SKM-1 (cell line): ENCODE measurements at regions not wholly inside any gene's neighbourhood (a gene's known extent, or its start where the extent isn't known, plus 50 kb on each side); places are given as distances from the start of the nearest gene placed in this dataset.

Source experiments
- DNase-seq: peaks from one replicate; lab custom pipeline; 2025; ENCODE audit not compliant: unreplicated experiment; lab: John Stamatoyannopoulos, UW

GRCh38 chr2:7452110-7452876 lies 535.1 kb downstream of the RNF144A start:
- DNase-seq, result no peak

- DNase-seq, result no peak
Observed at GRCh38 chr2:7454592-7454991, 537.4 kb downstream of the RNF144A start.

DNA sequence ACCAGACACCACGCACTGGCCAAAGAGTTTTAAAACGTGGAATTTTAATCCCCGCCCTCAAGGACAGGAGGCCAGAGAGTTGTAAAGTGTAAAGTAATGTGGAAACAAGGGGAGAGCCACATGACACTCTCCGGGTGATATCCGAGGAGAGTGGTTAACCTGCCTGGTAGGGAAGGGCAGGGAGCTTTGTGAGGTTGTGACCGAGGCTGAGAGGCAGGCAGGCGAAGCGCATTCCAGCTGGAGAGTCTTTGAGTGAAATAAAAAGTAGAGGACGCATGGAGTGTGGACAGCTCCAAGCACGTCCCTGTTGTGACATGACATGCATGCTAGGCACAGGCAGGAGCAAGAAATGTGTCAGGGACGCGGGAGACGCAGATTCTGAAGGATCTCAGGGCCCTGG lies 539.5 kb downstream of the RNF144A start:
- no peak for DNase-seq

DNA sequence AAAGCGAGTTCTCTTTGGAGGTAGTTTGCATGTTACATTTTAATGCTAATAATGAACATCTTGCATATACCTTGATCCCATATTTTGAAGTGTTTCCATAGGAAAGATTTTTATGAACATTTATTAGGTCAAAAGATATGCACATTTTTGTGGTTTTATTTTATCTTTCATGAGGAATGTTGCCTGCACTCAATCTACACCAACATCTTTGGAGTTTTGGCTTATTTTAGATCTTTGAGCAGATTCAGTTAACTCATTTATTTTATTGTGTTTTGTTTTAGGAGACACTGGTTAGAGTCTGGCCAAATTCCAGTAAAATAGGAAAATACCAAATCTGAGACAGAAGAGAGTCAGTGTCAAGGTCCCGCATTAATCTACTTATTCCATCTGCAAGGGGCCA lies 540.9 kb downstream of the RNF144A start:
- DNase-seq, result no peak

- no peak for DNase-seq
Observed at GRCh38 chr2:7467782-7468447, 550.7 kb downstream of the RNF144A start.

GRCh38 chr2:7468448-7468828 lies 551.2 kb downstream of the RNF144A start:
- no peak for DNase-seq

DNA sequence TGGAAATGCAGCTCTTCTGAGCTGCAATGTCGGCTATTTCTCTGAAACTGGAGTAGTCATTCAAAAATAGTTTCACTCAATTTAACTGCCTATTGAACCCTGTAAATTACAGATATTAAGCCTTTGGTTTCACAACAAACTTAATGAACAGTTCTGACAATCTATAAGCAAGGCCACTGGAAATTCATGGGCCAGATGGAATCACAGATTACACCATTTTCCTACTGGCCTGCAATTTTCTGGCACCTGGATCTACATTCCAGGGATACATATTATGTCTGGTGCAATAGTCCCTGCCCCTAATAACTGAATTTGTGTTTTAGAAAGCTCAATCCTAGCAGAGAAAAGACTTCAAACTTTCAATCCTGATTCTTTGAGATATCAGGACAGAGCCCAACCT lies 551.7 kb downstream of the RNF144A start:
- no peak for DNase-seq

- no peak for DNase-seq
Observed at GRCh38 chr2:7471185-7471584, 554.0 kb downstream of the RNF144A start.

- DNase-seq, result no peak
Observed at GRCh38 chr2:7472465-7472864, 555.3 kb downstream of the RNF144A start.

GRCh38 chr2:7473135-7473771 lies 556.0 kb downstream of the RNF144A start:
- no peak for DNase-seq

DNA sequence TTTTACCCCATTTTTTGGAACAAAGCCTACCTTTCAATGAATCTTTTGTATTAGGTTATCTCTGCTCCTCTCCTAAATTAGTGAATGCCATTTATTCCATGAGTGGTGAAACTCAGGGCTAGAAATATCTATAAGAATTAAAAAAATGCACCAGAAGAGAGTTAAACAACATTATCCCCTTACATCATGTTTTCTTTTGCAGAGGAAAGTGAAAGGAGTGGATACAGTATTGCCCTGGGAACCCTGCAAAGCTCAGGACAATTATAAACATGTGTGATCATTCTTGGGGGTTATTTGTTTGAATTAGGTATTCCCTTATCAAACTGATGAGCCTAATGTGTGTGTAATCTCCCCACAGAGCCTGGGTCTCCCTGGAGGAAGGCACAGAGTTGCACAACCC lies 559.2 kb downstream of the RNF144A start:
- DNase-seq, result no peak

DNA sequence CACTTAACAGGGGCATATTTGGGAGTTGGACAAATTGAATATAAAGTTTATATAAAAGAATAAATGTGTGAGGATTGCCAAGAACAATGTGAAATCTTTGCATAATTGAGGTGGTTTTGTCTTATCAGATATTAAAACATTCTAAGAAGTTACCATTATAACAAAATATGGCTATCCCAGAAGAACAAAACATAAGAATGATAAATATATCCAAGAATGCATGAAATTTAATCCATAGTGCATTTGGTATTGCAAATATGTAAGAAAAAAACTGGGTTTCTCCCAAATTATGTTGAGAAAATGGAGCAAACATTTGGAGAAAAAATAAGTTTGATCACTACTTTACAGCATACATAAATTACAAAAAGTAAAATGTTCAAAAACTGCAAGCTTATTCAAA lies 562.4 kb downstream of the RNF144A start:
- no peak for DNase-seq

DNA sequence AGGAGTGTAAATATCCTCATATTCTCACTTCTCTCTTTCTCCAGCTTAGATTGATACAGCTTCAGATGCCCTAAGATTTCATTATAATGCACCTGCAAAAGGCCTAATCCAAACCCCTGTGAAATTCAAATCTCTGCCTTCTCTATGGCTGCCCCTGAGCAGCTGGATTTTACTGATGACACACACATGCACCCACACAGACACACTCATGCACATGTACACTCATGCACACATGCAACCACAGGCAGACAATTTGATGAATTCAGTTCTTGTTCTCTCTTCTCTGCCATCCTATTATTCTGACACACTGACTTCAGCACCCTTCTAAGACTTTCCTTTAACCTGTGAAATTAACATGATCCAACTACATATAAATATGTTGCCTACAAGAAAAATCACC lies 563.2 kb downstream of the RNF144A start:
- DNase-seq, result no peak

DNA sequence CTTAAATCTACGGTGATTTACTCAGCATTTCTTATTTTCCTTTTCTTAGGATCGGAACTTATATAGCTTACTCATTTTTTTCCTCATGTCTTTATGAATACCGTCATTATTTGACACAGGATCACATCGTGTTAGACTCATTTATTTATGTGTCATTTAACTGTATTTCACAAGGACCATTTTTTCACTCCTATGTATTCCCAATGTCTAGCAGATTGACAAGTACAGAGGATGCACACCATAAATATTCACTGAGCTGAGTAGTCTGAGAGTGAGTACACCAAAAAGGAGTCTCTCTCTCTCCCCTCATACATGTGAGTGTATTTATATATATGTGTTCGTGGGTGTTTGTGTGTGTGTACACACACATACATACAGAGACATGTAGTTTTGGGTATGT lies 573.5 kb downstream of the RNF144A start:
- no peak for DNase-seq

- no peak for DNase-seq
Observed at GRCh38 chr2:7492719-7493118, 575.5 kb downstream of the RNF144A start.

DNA sequence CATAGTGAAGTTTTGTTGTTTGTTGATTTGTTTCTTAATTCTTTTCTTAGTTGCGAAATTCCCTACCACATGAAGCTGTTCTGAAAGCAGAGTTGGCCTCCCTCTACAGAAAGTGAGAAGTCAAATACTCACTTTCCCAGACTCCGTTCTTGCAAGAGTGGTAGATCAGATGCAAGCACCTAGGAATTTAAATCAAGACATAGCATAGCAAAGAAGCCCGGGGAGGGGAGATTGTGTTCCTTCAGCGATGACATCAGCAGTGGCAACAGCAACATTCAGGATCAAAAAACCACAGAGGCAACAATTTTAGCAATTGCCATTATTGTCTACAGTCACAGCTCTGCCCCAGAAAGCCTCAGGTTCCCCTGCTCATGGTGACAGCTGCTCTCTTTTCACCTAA lies 580.0 kb downstream of the RNF144A start:
- DNase-seq, result no peak

- DNase-seq, result no peak
Observed at GRCh38 chr2:7499018-7499417, 581.8 kb downstream of the RNF144A start.

DNA sequence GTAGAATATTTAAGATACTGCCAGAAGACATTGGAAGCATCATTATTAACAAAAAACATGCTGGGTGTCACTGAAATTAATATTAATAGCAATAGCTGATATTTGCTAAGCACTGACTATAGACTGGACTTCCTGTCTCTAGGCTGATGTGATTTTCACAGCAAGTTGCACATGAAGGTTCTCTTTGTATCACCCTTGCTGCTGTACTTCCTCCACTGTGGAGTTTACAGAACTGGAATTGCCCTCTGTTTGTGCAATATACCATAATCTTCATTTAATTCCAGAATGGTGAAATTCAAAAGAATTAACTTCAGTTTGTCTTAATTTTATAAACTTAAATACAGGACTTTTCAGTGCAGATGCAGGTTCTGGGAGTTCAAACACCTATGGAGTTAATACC lies 585.1 kb downstream of the RNF144A start:
- DNase-seq, result no peak

DNA sequence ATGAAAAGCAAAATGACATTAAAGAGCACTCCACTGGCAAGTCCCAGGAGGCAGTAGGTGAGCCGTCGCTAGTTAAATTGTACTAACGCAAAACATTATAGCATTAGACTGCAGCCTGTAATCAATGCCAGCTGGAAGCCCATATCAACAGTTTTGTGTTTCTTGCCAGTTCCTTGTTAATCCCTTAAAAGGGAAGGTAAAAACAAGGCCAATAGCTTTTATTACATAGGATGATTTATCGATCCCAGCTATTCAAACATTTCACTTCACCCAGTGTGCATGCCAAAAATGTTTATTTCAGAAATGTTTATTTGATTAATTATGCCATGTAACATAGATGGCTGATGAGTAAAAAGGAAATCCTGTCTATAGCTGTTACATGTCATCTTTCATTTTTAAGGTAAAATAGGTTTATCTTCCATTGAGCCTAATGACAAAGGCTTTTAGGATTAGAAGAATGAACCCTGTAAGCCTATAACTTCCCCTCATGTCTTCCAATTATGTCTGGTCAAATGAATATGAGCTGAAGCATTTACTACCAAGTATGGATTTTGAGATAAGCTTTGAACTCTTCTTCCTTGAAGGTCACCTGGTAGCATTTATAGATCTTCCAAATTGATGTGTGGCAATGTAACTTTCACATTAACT lies 591.2 kb downstream of the RNF144A start:
- no peak for DNase-seq

- DNase-seq, result no peak
Observed at GRCh38 chr2:7510353-7510752, 593.1 kb downstream of the RNF144A start.

GRCh38 chr2:7513834-7514233 lies 596.6 kb downstream of the RNF144A start:
- no peak for DNase-seq

DNA sequence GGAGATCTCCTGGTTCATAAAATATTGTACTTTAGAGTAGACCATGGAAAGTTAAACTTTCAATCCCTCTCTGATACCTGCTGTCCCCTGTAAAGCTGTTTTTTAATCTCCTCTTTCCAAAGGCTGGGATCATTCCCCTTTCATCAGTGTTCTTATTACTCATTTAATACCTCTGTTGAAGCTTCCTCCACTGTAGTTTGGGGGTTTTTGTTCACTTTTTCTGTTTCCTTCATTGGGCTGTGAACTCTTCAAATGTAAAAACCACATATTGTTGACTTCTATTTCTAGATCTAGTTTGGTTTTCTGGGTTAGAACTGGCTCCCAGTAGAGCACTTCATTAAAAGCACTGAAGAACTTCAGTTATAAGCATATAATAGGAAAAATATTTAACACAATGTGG lies 598.1 kb downstream of the RNF144A start:
- no peak for DNase-seq
